Mucosa of rectum (tissue), 2 donors: ENCODE measurements at regions not wholly inside any gene's neighbourhood (a gene's known extent, or its start where the extent isn't known, plus 50 kb on each side); places are given as distances from the start of the nearest gene placed in this dataset.

Experiments used
- H3K27ac ChIP-seq, 2 donors: one replicate each; pipeline ENCODE4 v1.7.0; 2013; ENCODE audit warnings: inconsistent platforms in 2 of 2, low read depth in 2 of 2, low read length in 2 of 2
- H3K27me3 ChIP-seq, 2 donors: one replicate each; pipeline ENCODE4 v1.7.0; 2013; ENCODE audit warnings: low read length in 2 of 2; ENCODE audit not compliant: control insufficient read depth in 2 of 2, insufficient read depth in 2 of 2
- H3K36me3 ChIP-seq, 2 donors: one replicate each; pipeline ENCODE4 v1.7.0; 2013; ENCODE audit warnings: low read length in 2 of 2; ENCODE audit not compliant: control insufficient read depth in 2 of 2, insufficient read depth in 2 of 2
- H3K4me1 ChIP-seq, 2 donors: one replicate each; pipeline ENCODE4 v1.7.0; 2013; ENCODE audit warnings: low read length in 2 of 2, mild to moderate bottlenecking in 1 of 2; ENCODE audit not compliant: control insufficient read depth in 2 of 2, insufficient read depth in 2 of 2
- H3K4me3 ChIP-seq, 2 donors: one replicate each; pipeline ENCODE4 v1.7.0; 2013; ENCODE audit warnings: low read length in 2 of 2
- H3K9ac ChIP-seq, 2 donors: one replicate each; pipeline ENCODE4 v1.7.0; 2013; ENCODE audit warnings: low read length in 2 of 2, low read depth in 1 of 2, mild to moderate bottlenecking in 1 of 2
- H3K9me3 ChIP-seq, 2 donors: one replicate each; pipeline ENCODE4 v1.7.0; 2013; ENCODE audit warnings: low read length in 2 of 2; ENCODE audit not compliant: control insufficient read depth in 2 of 2
- donor health status: healthy.
- donor health status: Normal muscosa, but diverticular disease.

GRCh38 chr13:73673931-73674330 lies 460.3 kb downstream of the KLF12 start:
- Histone ChIP-seq H3K9me3 (no peaks in the 10 kb centered on the region), H3K36me3 (no peaks in the 10 kb centered on the region), H3K9ac (no peak overlapping the region), H3K27ac (peak overlapping the region in 1 of 2 donors; percentile 11), H3K4me3 (no peak overlapping the region), H3K4me1 (peaks cover 4 to 40% of the 10 kb centered on the region in 2 donors), H3K27me3 (no peaks in the 10 kb centered on the region)

- Histone ChIP-seq H3K4me1 (peaks cover 4 to 38% of the 10 kb centered on the region in 2 donors), H3K4me3 (no peak overlapping the region), H3K36me3 (no peaks in the 10 kb centered on the region), H3K27me3 (no peaks in the 10 kb centered on the region), H3K9ac (no peak overlapping the region), H3K9me3 (no peaks in the 10 kb centered on the region), H3K27ac (peak overlapping the region; percentile 56 to 67)
Observed at GRCh38 chr13:73672492-73672891, 461.7 kb downstream of the KLF12 start.

DNA sequence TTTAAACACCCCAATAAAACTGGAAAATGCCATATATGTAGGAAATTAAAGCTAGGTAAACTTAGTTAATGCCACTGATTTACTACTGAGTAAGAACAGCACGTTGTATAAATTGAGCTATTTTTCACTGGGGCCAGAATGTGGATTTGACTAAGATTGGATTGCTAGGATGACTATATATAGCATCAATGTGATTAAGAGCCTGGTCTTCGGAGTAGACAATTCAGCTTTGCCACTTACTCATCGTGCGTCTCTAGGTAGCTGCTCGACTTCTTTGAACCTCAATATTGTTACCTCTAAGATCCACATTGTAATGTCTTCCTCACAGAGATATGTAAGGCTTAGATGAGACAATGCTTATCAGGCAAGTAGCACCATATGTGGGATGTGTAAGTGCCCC lies 462.5 kb downstream of the KLF12 start:
- H3K4me3 ChIP-seq: no peak overlapping the region
- H3K36me3 ChIP-seq: no peaks in the 10 kb centered on the region
- no peak overlapping the region for H3K9ac ChIP-seq
- no peaks in the 10 kb centered on the region for H3K27me3 ChIP-seq
- H3K4me1 ChIP-seq: peaks cover 4 to 30% of the 10 kb centered on the region in 2 donors
- peak overlapping the region; percentile 56 to 67 for H3K27ac ChIP-seq
- H3K9me3 ChIP-seq: no peaks in the 10 kb centered on the region

GRCh38 chr13:73671011-73671410 lies 463.2 kb downstream of the KLF12 start:
- Histone ChIP-seq H3K4me3 (no peak overlapping the region), H3K4me1 (peaks cover 4 to 26% of the 10 kb centered on the region in 2 donors), H3K27me3 (no peaks in the 10 kb centered on the region), H3K36me3 (no peaks in the 10 kb centered on the region), H3K9me3 (no peaks in the 10 kb centered on the region), H3K9ac (no peak overlapping the region), H3K27ac (no peak overlapping the region)

DNA sequence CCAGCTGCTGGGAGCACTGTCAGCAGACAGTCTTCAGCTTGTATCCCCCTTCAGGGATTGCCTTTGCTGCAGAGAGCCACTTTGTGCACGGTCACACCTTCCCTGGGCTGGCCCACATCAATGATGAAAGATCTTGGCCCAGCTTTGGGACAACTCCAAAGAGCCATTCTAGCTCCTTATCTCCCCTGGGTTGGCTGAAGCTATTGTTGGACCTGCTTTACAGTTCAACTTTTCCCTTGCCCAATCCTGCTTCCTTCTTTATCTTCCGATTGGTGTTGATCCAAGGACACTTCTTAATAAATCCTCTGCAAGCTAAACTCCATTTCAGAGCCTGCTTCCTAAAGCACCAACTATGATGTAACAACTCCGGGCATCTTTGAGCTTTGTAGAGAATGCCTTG lies 466.4 kb downstream of the KLF12 start:
- no peaks in the 10 kb centered on the region for H3K36me3 ChIP-seq
- no peaks in the 10 kb centered on the region for H3K27me3 ChIP-seq
- H3K9ac ChIP-seq: no peak overlapping the region

GRCh38 chr13:73665261-73665660 lies 468.9 kb downstream of the KLF12 start:
- no peaks in the 10 kb centered on the region for H3K27me3 ChIP-seq
- H3K9ac ChIP-seq: no peak overlapping the region
- H3K27ac ChIP-seq: no peak overlapping the region
- H3K9me3 ChIP-seq: no peaks in the 10 kb centered on the region
- no peaks in the 10 kb centered on the region for H3K36me3 ChIP-seq
- H3K4me3 ChIP-seq: no peak overlapping the region
- H3K4me1 ChIP-seq: no peaks in the 10 kb centered on the region

More for the DNA sequence above, 466.4 kb downstream of the KLF12 start:
- Histone ChIP-seq H3K9me3 (no peaks in the 10 kb centered on the region), H3K27ac (no peak overlapping the region), H3K4me3 (no peak overlapping the region), H3K4me1 (no peaks in the 10 kb centered on the region)

GRCh38 chr13:73664851-73665250 lies 469.4 kb downstream of the KLF12 start:
- no peaks in the 10 kb centered on the region for H3K36me3 ChIP-seq
- no peak overlapping the region for H3K9ac ChIP-seq
- no peak overlapping the region for H3K4me3 ChIP-seq
- H3K4me1 ChIP-seq: no peaks in the 10 kb centered on the region
- no peaks in the 10 kb centered on the region for H3K27me3 ChIP-seq
- H3K9me3 ChIP-seq: no peaks in the 10 kb centered on the region
- no peak overlapping the region for H3K27ac ChIP-seq

GRCh38 chr13:73662833-73663232 lies 471.4 kb downstream of the KLF12 start:
- Histone ChIP-seq H3K27ac (no peak overlapping the region), H3K9ac (no peak overlapping the region), H3K4me1 (peaks cover 6 to 10% of the 10 kb centered on the region in 2 donors), H3K9me3 (no peaks in the 10 kb centered on the region), H3K36me3 (no peaks in the 10 kb centered on the region), H3K4me3 (no peak overlapping the region), H3K27me3 (no peaks in the 10 kb centered on the region)

DNA sequence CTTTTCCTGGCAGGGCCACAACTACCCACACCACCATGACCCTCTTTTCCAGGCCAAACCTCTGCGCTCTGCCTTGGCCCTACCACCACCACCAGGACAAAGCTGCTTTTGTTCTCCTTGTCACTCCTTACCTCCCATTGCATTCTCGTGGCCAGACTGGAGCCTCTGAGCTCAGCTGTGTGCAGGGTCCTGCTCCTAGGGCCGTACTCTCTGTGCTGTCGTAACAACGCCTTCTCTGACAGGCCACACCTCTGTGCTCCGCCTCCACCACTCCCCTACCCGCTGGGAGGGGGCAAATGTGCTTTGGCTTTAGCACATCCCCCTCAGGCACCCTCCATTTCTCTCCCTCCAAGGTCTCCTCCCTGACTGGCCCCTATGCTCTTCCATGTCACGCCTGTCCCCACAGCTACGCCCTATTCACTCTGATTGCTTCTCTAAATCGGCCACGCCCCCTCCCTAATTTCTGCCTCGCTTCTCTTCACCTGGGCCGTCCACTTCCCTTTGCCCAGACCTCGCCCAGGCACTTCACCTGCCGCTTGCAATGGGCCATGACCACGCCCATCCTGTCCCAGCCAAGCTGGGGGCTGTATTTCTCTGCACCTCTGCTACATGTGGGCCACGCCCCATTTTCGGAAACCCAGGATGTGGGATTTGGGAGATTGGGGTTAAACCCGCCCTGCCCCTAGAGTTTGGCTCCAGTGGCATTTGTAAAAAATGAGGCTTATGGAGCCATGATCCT lies 472.3 kb downstream of the KLF12 start:
- H3K4me3 ChIP-seq: no peak overlapping the region
- H3K9me3 ChIP-seq: no peaks in the 10 kb centered on the region
- no peak overlapping the region for H3K27ac ChIP-seq

DNA sequence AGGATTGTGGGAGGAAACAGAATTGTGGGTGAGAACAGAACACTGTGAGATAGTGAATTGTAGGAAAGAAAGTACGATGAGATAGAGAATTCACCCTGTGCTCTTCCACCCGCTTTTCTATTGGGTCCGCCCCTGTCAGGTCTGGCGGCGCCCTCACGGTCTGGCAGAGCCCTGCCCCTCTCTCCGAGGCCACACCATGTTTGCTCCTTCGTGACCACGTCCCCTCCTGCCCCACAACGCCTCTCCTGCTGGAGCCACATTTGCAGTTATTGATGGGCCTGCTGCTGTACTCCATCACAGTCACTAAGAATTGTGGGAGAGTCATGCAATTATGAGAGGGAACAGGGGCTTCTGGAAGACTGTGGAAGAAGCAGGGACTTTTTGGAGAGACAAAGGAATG lies 473.1 kb downstream of the KLF12 start:
- H3K4me1 ChIP-seq: peaks cover 8 to 14% of the 10 kb centered on the region in 2 donors
- no peak overlapping the region for H3K27ac ChIP-seq
- H3K4me3 ChIP-seq: no peak overlapping the region
- H3K9me3 ChIP-seq: no peaks in the 10 kb centered on the region
- H3K9ac ChIP-seq: no peak overlapping the region
- no peaks in the 10 kb centered on the region for H3K27me3 ChIP-seq
- no peaks in the 10 kb centered on the region for H3K36me3 ChIP-seq

More for the DNA sequence above, 472.3 kb downstream of the KLF12 start:
- no peaks in the 10 kb centered on the region for H3K27me3 ChIP-seq
- no peaks in the 10 kb centered on the region for H3K36me3 ChIP-seq
- H3K4me1 ChIP-seq: peaks cover 8 to 14% of the 10 kb centered on the region in 2 donors
- no peak overlapping the region for H3K9ac ChIP-seq
